Mesenchymal stem cell (in vitro differentiated cells and primary cell): ENCODE measurements at regions not wholly inside any gene's neighbourhood (a gene's known extent, or its start where the extent isn't known, plus 50 kb on each side); places are given as distances from the start of the nearest gene placed in this dataset.

Experiments used
- DNase-seq: peaks from one replicate; pipeline ENCODE4 v3.0.0-alpha.2; 2013
- H2AFZ ChIP-seq: one replicate; pipeline ENCODE4 v1.6.1; 2013; ENCODE audit warnings: low read depth, mild to moderate bottlenecking, control low read depth, inconsistent platforms, low read length, moderate library complexity
- H2AK5ac ChIP-seq: 2 replicates; pipeline ENCODE4 v1.6.1; 2013; ENCODE audit warnings: low read length, moderate library complexity, mild to moderate bottlenecking, inconsistent platforms; ENCODE audit not compliant: severe bottlenecking
- H2BK120ac ChIP-seq: one replicate; pipeline ENCODE4 v1.6.1; 2013; ENCODE audit warnings: low read depth, mild to moderate bottlenecking, inconsistent platforms, low read length, moderate library complexity
- H2BK12ac ChIP-seq, 2 experiments: one replicate each; pipeline ENCODE4 v1.6.1; 2013; ENCODE audit warnings: inconsistent platforms in 2 of 2, low read length in 2 of 2, mild to moderate bottlenecking in 2 of 2, moderate library complexity in 2 of 2, control low read depth in 1 of 2
- H2BK15ac ChIP-seq: one replicate; pipeline ENCODE4 v1.6.1; 2013; ENCODE audit warnings: mild to moderate bottlenecking, low read depth, inconsistent platforms; ENCODE audit not compliant: poor library complexity, severe bottlenecking
- H2BK5ac ChIP-seq: 2 replicates; pipeline ENCODE4 v1.6.1; 2013; ENCODE audit warnings: low read depth, mild to moderate bottlenecking, low read length, control low read depth, inconsistent platforms; ENCODE audit not compliant: poor library complexity, severe bottlenecking
- H3K14ac ChIP-seq, 2 experiments: one replicate each; pipeline ENCODE4 v1.6.1; 2013; ENCODE audit warnings: inconsistent platforms in 2 of 2, low read length in 2 of 2, control low read depth in 1 of 2, mild to moderate bottlenecking in 1 of 2, moderate library complexity in 1 of 2
- H3K18ac ChIP-seq, 2 experiments: one replicate each; pipeline ENCODE4 v1.6.1; 2013; ENCODE audit warnings: inconsistent platforms in 2 of 2, low read length in 2 of 2, control low read depth in 1 of 2, low read depth in 1 of 2, mild to moderate bottlenecking in 1 of 2
- H3K23ac ChIP-seq, 2 experiments: one replicate each; pipeline ENCODE4 v1.6.1; 2013; ENCODE audit warnings: inconsistent platforms in 2 of 2, low read length in 2 of 2, mild to moderate bottlenecking in 2 of 2, moderate library complexity in 2 of 2, control low read depth in 1 of 2
- H3K27ac ChIP-seq: 2 replicates; pipeline ENCODE4 v1.5.1; 2013; ENCODE audit warnings: mild to moderate bottlenecking, moderate library complexity, low read length, control low read depth, inconsistent platforms; ENCODE audit not compliant: poor library complexity, severe bottlenecking
- H3K27me3 ChIP-seq, 2 experiments: 2 replicates each; pipeline versions ENCODE4 v1.6.1 to v1.7.0; 2013; ENCODE audit warnings: low read length in 2 of 2, mild to moderate bottlenecking in 2 of 2, moderate library complexity in 2 of 2, control low read depth in 1 of 2, inconsistent platforms in 1 of 2; ENCODE audit not compliant: control insufficient read depth in 1 of 2, insufficient read depth in 1 of 2
- H3K36me3 ChIP-seq, 2 experiments: 2 replicates each; pipeline versions ENCODE4 v1.6.1 to v1.7.0; 2013; ENCODE audit warnings: low read length in 2 of 2, control low read depth in 1 of 2, inconsistent platforms in 1 of 2, low read depth in 1 of 2, mild to moderate bottlenecking in 1 of 2; ENCODE audit not compliant: insufficient read depth in 2 of 2, control insufficient read depth in 1 of 2
- H3K4ac ChIP-seq, 2 experiments: one replicate each; pipeline ENCODE4 v1.6.1; 2013; ENCODE audit warnings: inconsistent platforms in 2 of 2, low read length in 2 of 2, mild to moderate bottlenecking in 2 of 2, moderate library complexity in 2 of 2, control low read depth in 1 of 2, low read depth in 1 of 2
- H3K4me1 ChIP-seq: 2 replicates; pipeline ENCODE4 v1.6.1; 2013; ENCODE audit warnings: low read depth, low read length, control low read depth; ENCODE audit not compliant: control insufficient read depth, insufficient read depth
- H3K4me2 ChIP-seq: 2 replicates; pipeline ENCODE4 v1.6.1; 2013; ENCODE audit warnings: low read length, mild to moderate bottlenecking, inconsistent platforms; ENCODE audit not compliant: poor library complexity, severe bottlenecking
- H3K4me3 ChIP-seq, 2 experiments: 2 replicates each; pipeline versions ENCODE4 v1.5.1 to v1.7.0; 2013; ENCODE audit warnings: low read length in 2 of 2, mild to moderate bottlenecking in 2 of 2, control low read depth in 1 of 2, low read depth in 1 of 2; ENCODE audit not compliant: insufficient read depth in 1 of 2
- H3K79me1 ChIP-seq: replicated peaks from 2 replicates; pipeline ENCODE4 v1.6.1; 2013; ENCODE audit warnings: mild to moderate bottlenecking, control low read depth, low read length, inconsistent platforms; ENCODE audit not compliant: poor library complexity, severe bottlenecking
- H3K9ac ChIP-seq: 2 replicates; pipeline ENCODE4 v1.7.0; 2013; ENCODE audit warnings: mild to moderate bottlenecking, low read length, moderate library complexity
- H3K9me3 ChIP-seq: 2 replicates; pipeline ENCODE4 v1.7.0; 2013; ENCODE audit warnings: mild to moderate bottlenecking, low read length; ENCODE audit not compliant: control insufficient read depth
- H4K8ac ChIP-seq: one replicate; pipeline ENCODE4 v1.6.1; 2013; ENCODE audit warnings: inconsistent platforms, mild to moderate bottlenecking, low read length, moderate library complexity
- H4K91ac ChIP-seq: one replicate; pipeline ENCODE4 v1.6.1; 2013; ENCODE audit warnings: mild to moderate bottlenecking, low read length, inconsistent platforms
- WGBS: methylation state at CpG from one replicate; pipeline ENCODE4 v1.1.7; 2013; ENCODE audit warnings: mixed read lengths; 5-methylcytosine and 5-hydroxymethylcytosine counted together

- DNase-seq = no peak
- no peak overlapping the region for H3K9ac ChIP-seq
- no peak overlapping the region for H2BK15ac ChIP-seq
- no peak overlapping the region for H3K27ac ChIP-seq
- H3K9me3 ChIP-seq = peaks cover 21% of the 10 kb centered on the region
- H3K79me1 ChIP-seq = no peaks in the 10 kb centered on the region
- no peak overlapping the region for H4K91ac ChIP-seq
- no peak overlapping the region for H2AFZ ChIP-seq
- no peaks in the 10 kb centered on the region for H3K4me1 ChIP-seq
- H3K4ac ChIP-seq = no peak overlapping the region
- H3K27me3 ChIP-seq = no peaks in the 10 kb centered on the region
- no peak overlapping the region for H2BK12ac ChIP-seq
- H3K18ac ChIP-seq = no peak overlapping the region
- H3K23ac ChIP-seq = no peak overlapping the region
- no peak overlapping the region for H2BK5ac ChIP-seq
- H2BK120ac ChIP-seq = no peak overlapping the region
- H3K14ac ChIP-seq = no peak overlapping the region
- no peak overlapping the region for H3K4me3 ChIP-seq
- H3K4me2 ChIP-seq = no peak overlapping the region
- H2AK5ac ChIP-seq = no peak overlapping the region
- H3K36me3 ChIP-seq = no peaks in the 10 kb centered on the region
- no peak overlapping the region for H4K8ac ChIP-seq
These were observed 104.2 kb upstream of the TET2 start for GRCh38 chr4:105042451-105042850.

- Histone ChIP-seq H3K23ac (no peak overlapping the region), H3K4ac (no peak overlapping the region), H3K14ac (no peak overlapping the region), H2BK120ac (no peak overlapping the region), H3K27ac (no peak overlapping the region), H2BK15ac (no peak overlapping the region), H2AFZ (no peak overlapping the region), H2BK5ac (no peak overlapping the region), H3K18ac (no peak overlapping the region), H4K8ac (no peak overlapping the region), H3K4me1 (no peaks in the 10 kb centered on the region), H4K91ac (no peak overlapping the region), H2BK12ac (no peak overlapping the region), H3K36me3 (no peaks in the 10 kb centered on the region), H3K4me3 (no peak overlapping the region), H3K27me3 (no peaks in the 10 kb centered on the region), H3K9ac (no peak overlapping the region), H2AK5ac (no peak overlapping the region), H3K4me2 (no peak overlapping the region), H3K79me1 (no peaks in the 10 kb centered on the region), H3K9me3 (peaks cover 24% of the 10 kb centered on the region)
- DNase-seq = no peak
- WGBS = 67% methylated on average over 1 of the region's 2 CpGs
These were observed 95.8 kb upstream of the TET2 start for GRCh38 chr4:105050896-105051295.

- no peak overlapping the region for H3K18ac ChIP-seq
- H2BK5ac ChIP-seq = no peak overlapping the region
- H2BK12ac ChIP-seq = no peak overlapping the region
- H3K14ac ChIP-seq = no peak overlapping the region
- no peaks in the 10 kb centered on the region for H3K27me3 ChIP-seq
- no peak overlapping the region for H2AK5ac ChIP-seq
- no peak overlapping the region for H3K27ac ChIP-seq
- H3K4me1 ChIP-seq = no peaks in the 10 kb centered on the region
- H4K91ac ChIP-seq = no peak overlapping the region
- no peak overlapping the region for H2BK15ac ChIP-seq
- H4K8ac ChIP-seq = no peak overlapping the region
- H3K4me2 ChIP-seq = no peak overlapping the region
- H3K9ac ChIP-seq = no peak overlapping the region
- WGBS = 88% methylated on average over 4 of the region's 5 CpGs
- no peak overlapping the region for H2BK120ac ChIP-seq
- no peak overlapping the region for H3K4me3 ChIP-seq
- no peaks in the 10 kb centered on the region for H3K79me1 ChIP-seq
- peak; percentile 3 for DNase-seq
- H3K23ac ChIP-seq = no peak overlapping the region
- no peaks in the 10 kb centered on the region for H3K36me3 ChIP-seq
- no peak overlapping the region for H2AFZ ChIP-seq
- H3K9me3 ChIP-seq = peaks cover 7% of the 10 kb centered on the region
- H3K4ac ChIP-seq = no peak overlapping the region
These were observed 89.1 kb upstream of the TET2 start for GRCh38 chr4:105057370-105058105.

GRCh38 chr4:105058177-105058812 is 88.4 kb upstream of the TET2 start:
- Histone ChIP-seq H3K79me1 (no peaks in the 10 kb centered on the region), H2AFZ (no peak overlapping the region), H3K4me3 (no peak overlapping the region), H3K9ac (no peak overlapping the region), H3K27ac (no peak overlapping the region), H3K4ac (no peak overlapping the region), H3K18ac (no peak overlapping the region), H3K23ac (no peak overlapping the region), H3K36me3 (no peaks in the 10 kb centered on the region), H3K4me1 (no peaks in the 10 kb centered on the region), H3K9me3 (peaks cover 3% of the 10 kb centered on the region), H2AK5ac (no peak overlapping the region), H4K91ac (no peak overlapping the region), H3K14ac (no peak overlapping the region), H4K8ac (no peak overlapping the region), H2BK5ac (no peak overlapping the region), H3K27me3 (no peaks in the 10 kb centered on the region), H2BK120ac (no peak overlapping the region), H2BK15ac (no peak overlapping the region), H3K4me2 (no peak overlapping the region), H2BK12ac (no peak overlapping the region)
- WGBS = 87% methylated on average over 3 of the region's 3 CpGs
- peak; percentile 6 for DNase-seq
